Heart left ventricle (tissue), 13 donors: ENCODE measurements at regions not wholly inside any gene's neighbourhood (a gene's known extent, or its start where the extent isn't known, plus 50 kb on each side); places are given as distances from the start of the nearest gene placed in this dataset.

ENCODE experiments used
- POLR2A ChIP-seq, 2 donors: fragments of 450-650 bp; IDR thresholded peaks; one replicate each; pipeline ENCODE4 v1.6.1; 2017; ENCODE audit warnings: antibody characterized with exemption in 2 of 2, mild to moderate bottlenecking in 2 of 2, moderate library complexity in 2 of 2
- TF ChIP-seq, protein P1 (sequence below), 12 donors: fragments of 200-600 bp; sonication (generic) in 4 of 12; IDR thresholded peaks; one replicate each; pipeline versions ENCODE4 v1.5.0 to v1.8.0; 2018 to 2022; ENCODE audit warnings: antibody characterized with exemption in 12 of 12, mild to moderate bottlenecking in 5 of 12
- donor health status: ischemic (EF 13 %, LVEDD 7.1; RV severe dilation, severe dysfunction).
- donor health status: DM: no; HTN: yes; CAD: no.
- donor health status: DM: no; HTN: no; CAD: no.
- donor health status: ischemic (EF 25% LVEDD 6.9; RV normal size, moderate dysfunction).
- donor health status: ischemic (EF 25% LVEDD 5.7; RV mildly dilated, moderate dysfunction).
- donor health status: ischemic (EF 35%, LVEDD 5.7; RV mildly dilated, moderate dysfunction).
- donor health status: nonischemic (EF 11% LVEDD 7.7; RV severe dilation, severe dysfunction).
- donor health status: DM: yes; HTN: yes; CAD: no.
- donor health status: PGD.
- donor health status: ischemic (EF 29% LVEDD 5.4; RV normal size, mild dysfunction).
- donor health status: nonischemic (EF 23%, LVEDD 6.1; RV moderate dilation, normal function).

GRCh38 chr9:20264896-20265295 lies 357.4 kb downstream of the MLLT3 start:
- TF ChIP-seq, protein P1, sequence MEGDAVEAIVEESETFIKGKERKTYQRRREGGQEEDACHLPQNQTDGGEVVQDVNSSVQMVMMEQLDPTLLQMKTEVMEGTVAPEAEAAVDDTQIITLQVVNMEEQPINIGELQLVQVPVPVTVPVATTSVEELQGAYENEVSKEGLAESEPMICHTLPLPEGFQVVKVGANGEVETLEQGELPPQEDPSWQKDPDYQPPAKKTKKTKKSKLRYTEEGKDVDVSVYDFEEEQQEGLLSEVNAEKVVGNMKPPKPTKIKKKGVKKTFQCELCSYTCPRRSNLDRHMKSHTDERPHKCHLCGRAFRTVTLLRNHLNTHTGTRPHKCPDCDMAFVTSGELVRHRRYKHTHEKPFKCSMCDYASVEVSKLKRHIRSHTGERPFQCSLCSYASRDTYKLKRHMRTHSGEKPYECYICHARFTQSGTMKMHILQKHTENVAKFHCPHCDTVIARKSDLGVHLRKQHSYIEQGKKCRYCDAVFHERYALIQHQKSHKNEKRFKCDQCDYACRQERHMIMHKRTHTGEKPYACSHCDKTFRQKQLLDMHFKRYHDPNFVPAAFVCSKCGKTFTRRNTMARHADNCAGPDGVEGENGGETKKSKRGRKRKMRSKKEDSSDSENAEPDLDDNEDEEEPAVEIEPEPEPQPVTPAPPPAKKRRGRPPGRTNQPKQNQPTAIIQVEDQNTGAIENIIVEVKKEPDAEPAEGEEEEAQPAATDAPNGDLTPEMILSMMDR (IDR thresholded peaks at IDR 0.05), result no peak
- no peak for TF ChIP-seq POLR2A (IDR thresholded peaks at IDR 0.05)
